22Rv1 (cell line): ENCODE measurements at regions not wholly inside any gene's neighbourhood (a gene's known extent, or its start where the extent isn't known, plus 50 kb on each side); places are given as distances from the start of the nearest gene placed in this dataset.

ENCODE experiments used
- CTCF ChIP-seq: fragments of 450-650 bp; IDR thresholded peaks from 2 replicates; pipeline ENCODE4 v1.5.1; 2017; ENCODE audit warnings: mild to moderate bottlenecking
- ZFX ChIP-seq: fragments of 450-650 bp; IDR thresholded peaks from 2 replicates; pipeline ENCODE4 v1.6.1; 2017; ENCODE audit warnings: antibody characterized with exemption, borderline replicate concordance

DNA sequence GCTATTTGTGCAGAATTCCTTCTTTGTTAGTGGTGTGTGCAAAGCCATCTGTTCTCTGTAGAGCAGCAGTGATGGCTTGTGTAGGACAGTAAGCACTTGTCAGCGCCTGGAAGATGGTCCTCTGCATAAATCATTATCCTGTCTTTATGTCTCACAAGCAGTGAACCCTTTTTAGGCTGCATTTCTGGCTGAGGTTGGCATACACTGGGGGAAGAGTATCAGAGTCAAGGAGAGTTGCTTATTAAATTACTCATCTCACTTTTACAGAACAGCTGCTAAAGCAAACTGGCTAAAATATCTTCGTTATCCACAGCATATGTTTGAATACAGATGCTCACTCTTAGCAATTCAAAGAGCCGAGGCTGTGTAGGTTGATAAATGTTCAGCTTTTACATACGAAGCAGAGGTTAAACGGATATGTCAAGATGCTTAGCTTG lies 54.6 kb upstream of the NCAM2 start:
- TF ChIP-seq CTCF: no peak
- TF ChIP-seq ZFX: no peak
